ENCODE measurements at regions not wholly inside any gene's neighbourhood (a gene's known extent, or its start where the extent isn't known, plus 50 kb on each side); places are given as distances from the start of the nearest gene placed in this dataset.

- DNase-seq (ENCODE audit: low spot score): peak; percentile 7
- Histone ChIP-seq H3K9me3 (ENCODE audit: low read depth) (no peaks in the 10 kb centered on the region), H4K20me1 (ENCODE audit: low read depth) (no peaks in the 10 kb centered on the region), H3K36me3 (no peaks in the 10 kb centered on the region), H3K27me3 (no peaks in the 10 kb centered on the region), H3F3A (ENCODE audit: low read depth) (no peaks in the 10 kb centered on the region), H2AFZ (replicated peaks) (peak overlapping the region; percentile 71), H3K27ac (no peak overlapping the region), H3K79me2 (ENCODE audit: low read depth) (no peaks in the 10 kb centered on the region), H3K4me2 (peak overlapping the region; percentile 29), H3K9ac (no peak overlapping the region), H3K4me1 (peaks cover 19% of the 10 kb centered on the region), H3K4me3 (no peak overlapping the region)
- no peaks in the 10 kb centered on the region for H3K9me3 Mint-ChIP-seq
- no peak overlapping the region for H3K4me3 Mint-ChIP-seq
- H3K27ac Mint-ChIP-seq: no peak overlapping the region
- TF ChIP-seq EZH2 (IDR thresholded peaks at IDR 0.05) (no peak), CTCF (IDR thresholded peaks at IDR 0.05) (no peak), EZH2phosphoT487 (IDR thresholded peaks at IDR 0.05) (no peak)
- H3K36me3 Mint-ChIP-seq: no peaks in the 10 kb centered on the region
- no peaks in the 10 kb centered on the region for H3K27me3 Mint-ChIP-seq (ENCODE audit: insufficient read depth, low read depth)
- peaks cover 7% of the 10 kb centered on the region for H3K4me1 Mint-ChIP-seq
Observed at GRCh38 chr9:20144197-20144596, 355.4 kb upstream of the SLC24A2 start.

- H3K9ac ChIP-seq: no peak overlapping the region
- TF ChIP-seq EZH2phosphoT487 (IDR thresholded peaks at IDR 0.05) (no peak), EZH2 (IDR thresholded peaks at IDR 0.05) (no peak), CTCF (IDR thresholded peaks at IDR 0.05) (no peak)
- DNase-seq (ENCODE audit: low spot score): peak; percentile 4
- Mint-ChIP-seq H3K27ac (no peak overlapping the region), H3K9me3 (no peaks in the 10 kb centered on the region), H3K4me3 (no peak overlapping the region), H3K36me3 (no peaks in the 10 kb centered on the region), H3K4me1 (peaks cover 6% of the 10 kb centered on the region), H3K27me3 (ENCODE audit: insufficient read depth, low read depth) (no peaks in the 10 kb centered on the region)
- H3K4me1 ChIP-seq: peaks cover 19% of the 10 kb centered on the region
- no peaks in the 10 kb centered on the region for H3K36me3 ChIP-seq
- H4K20me1 ChIP-seq (ENCODE audit: low read depth): no peaks in the 10 kb centered on the region
- H3K27ac ChIP-seq: no peak overlapping the region
- no peaks in the 10 kb centered on the region for H3K79me2 ChIP-seq (ENCODE audit: low read depth)
- peak overlapping the region; percentile 43 for H2AFZ ChIP-seq (replicated peaks)
- no peaks in the 10 kb centered on the region for H3K9me3 ChIP-seq (ENCODE audit: low read depth)
- H3K4me3 ChIP-seq: no peak overlapping the region
- H3K4me2 ChIP-seq: no peak overlapping the region
- H3F3A ChIP-seq (ENCODE audit: low read depth): no peaks in the 10 kb centered on the region
- H3K27me3 ChIP-seq: no peaks in the 10 kb centered on the region
Observed at GRCh38 chr9:20139763-20140290, 351.0 kb upstream of the SLC24A2 start.

GRCh38 chr9:20138841-20139240 lies 350.0 kb upstream of the SLC24A2 start:
- Histone ChIP-seq H3F3A (ENCODE audit: low read depth) (no peaks in the 10 kb centered on the region), H3K27me3 (no peaks in the 10 kb centered on the region), H3K4me3 (no peak overlapping the region), H3K9me3 (ENCODE audit: low read depth) (no peaks in the 10 kb centered on the region), H3K9ac (no peak overlapping the region), H3K79me2 (ENCODE audit: low read depth) (no peaks in the 10 kb centered on the region), H3K36me3 (no peaks in the 10 kb centered on the region), H4K20me1 (ENCODE audit: low read depth) (no peaks in the 10 kb centered on the region), H3K4me1 (peaks cover 10% of the 10 kb centered on the region), H2AFZ (replicated peaks) (no peak overlapping the region), H3K27ac (no peak overlapping the region), H3K4me2 (no peak overlapping the region)
- Mint-ChIP-seq H3K36me3 (no peaks in the 10 kb centered on the region), H3K4me3 (no peak overlapping the region), H3K27ac (no peak overlapping the region), H3K4me1 (no peaks in the 10 kb centered on the region), H3K9me3 (no peaks in the 10 kb centered on the region), H3K27me3 (ENCODE audit: insufficient read depth, low read depth) (no peaks in the 10 kb centered on the region)
- TF ChIP-seq CTCF (IDR thresholded peaks at IDR 0.05) (no peak), EZH2 (IDR thresholded peaks at IDR 0.05) (no peak), EZH2phosphoT487 (IDR thresholded peaks at IDR 0.05) (no peak)
- DNase-seq (ENCODE audit: low spot score): no peak

Measured in neural progenitor cell (in vitro differentiated cells).